OCI-LY7 (cell line): ENCODE measurements at regions not wholly inside any gene's neighbourhood (a gene's known extent, or its start where the extent isn't known, plus 50 kb on each side); places are given as distances from the start of the nearest gene placed in this dataset.

Experiments
- EZH2phosphoT487 ChIP-seq: fragments of 200-600 bp; sonication (generic); IDR thresholded peaks from 2 replicates; pipeline ENCODE4 v1.6.1; 2018; ENCODE audit warnings: low read depth, borderline replicate concordance, mild to moderate bottlenecking, mixed run types, antibody characterized with exemption, low read length, moderate library complexity, mixed read lengths
- TF ChIP-seq, protein P1 (sequence below): fragments of 200-600 bp; sonication (generic); conservative IDR thresholded peaks from 2 replicates; pipeline ENCODE4 v1.5.1; 2014; ENCODE audit warnings: mild to moderate bottlenecking, antibody characterized with exemption, low read length, moderate library complexity, mixed read lengths

DNA sequence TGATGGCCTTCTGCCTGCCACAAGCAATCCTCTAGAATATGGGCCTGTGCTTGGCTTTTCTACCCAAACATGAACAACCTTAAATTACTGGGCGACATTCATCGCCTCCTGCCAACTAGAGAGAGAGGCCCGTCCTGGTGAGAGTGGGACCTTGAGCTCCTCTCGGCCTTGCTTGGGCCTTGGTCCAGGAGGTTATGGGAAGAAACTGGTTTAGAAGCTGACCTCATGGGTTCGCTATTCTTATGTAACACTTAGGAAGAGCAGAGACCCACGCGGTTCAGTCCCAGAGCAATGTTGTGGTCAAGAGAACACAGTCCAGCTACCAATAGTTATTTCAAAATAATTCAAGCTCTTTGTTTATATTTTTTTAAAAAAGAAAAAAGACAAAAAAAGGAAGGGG lies 176.3 kb upstream of the ZNF32 start:
- TF ChIP-seq, protein P1, sequence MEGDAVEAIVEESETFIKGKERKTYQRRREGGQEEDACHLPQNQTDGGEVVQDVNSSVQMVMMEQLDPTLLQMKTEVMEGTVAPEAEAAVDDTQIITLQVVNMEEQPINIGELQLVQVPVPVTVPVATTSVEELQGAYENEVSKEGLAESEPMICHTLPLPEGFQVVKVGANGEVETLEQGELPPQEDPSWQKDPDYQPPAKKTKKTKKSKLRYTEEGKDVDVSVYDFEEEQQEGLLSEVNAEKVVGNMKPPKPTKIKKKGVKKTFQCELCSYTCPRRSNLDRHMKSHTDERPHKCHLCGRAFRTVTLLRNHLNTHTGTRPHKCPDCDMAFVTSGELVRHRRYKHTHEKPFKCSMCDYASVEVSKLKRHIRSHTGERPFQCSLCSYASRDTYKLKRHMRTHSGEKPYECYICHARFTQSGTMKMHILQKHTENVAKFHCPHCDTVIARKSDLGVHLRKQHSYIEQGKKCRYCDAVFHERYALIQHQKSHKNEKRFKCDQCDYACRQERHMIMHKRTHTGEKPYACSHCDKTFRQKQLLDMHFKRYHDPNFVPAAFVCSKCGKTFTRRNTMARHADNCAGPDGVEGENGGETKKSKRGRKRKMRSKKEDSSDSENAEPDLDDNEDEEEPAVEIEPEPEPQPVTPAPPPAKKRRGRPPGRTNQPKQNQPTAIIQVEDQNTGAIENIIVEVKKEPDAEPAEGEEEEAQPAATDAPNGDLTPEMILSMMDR, result no peak
- TF ChIP-seq EZH2phosphoT487, result no peak
